HG03175 (cell line): ENCODE measurements at regions not wholly inside any gene's neighbourhood (a gene's known extent, or its start where the extent isn't known, plus 50 kb on each side); places are given as distances from the start of the nearest gene placed in this dataset.

Experiments used
- ATAC-seq: cut with Tn5 transposase; IDR thresholded peaks from one replicate; pipeline ENCODE4 v1.9.1; 2021; ENCODE audit warnings: mild to moderate bottlenecking, moderate library complexity; ENCODE audit not compliant: unreplicated experiment

DNA sequence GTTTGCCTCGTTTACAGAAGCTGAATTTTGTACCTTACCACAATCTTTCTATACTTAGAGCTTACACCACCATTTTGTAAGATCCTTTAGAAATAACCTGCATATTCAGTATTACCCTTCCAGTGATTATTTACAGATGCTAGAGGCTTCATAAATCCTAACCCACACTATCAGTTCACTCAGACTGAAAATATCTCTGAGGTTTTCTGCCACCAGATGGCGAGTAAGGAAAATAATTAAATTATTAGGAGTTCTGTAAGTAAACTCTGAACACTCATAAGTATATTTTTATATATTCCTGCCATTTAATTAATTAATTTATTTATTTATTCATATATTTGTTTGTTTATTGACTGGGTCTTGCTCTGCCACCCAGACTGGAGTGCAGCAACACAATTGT is 1635.2 kb downstream of the PLA2G4A start:
- ATAC-seq: no peak

DNA sequence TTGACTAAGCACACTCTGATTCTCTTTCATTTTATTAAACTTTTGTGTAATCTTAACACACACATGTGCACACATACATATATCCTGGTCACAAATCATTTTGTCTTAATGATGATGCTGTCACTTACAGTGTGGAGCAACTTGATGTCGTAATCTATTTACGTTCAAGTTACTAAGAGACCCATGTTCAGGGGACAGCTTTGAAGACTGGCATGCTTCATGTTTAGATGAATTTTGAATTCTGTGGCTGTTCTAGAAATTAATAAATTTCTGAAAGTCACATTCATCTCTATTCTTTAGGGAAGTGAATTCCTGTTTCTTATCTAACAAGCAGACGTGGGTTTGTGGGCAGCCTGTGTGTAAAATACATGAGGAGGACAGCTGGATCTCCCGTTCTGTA is 1637.8 kb downstream of the PLA2G4A start:
- ATAC-seq: no peak

GRCh38 chr1:188476606-188477005 is 1647.9 kb downstream of the PLA2G4A start:
- ATAC-seq: no peak

- ATAC-seq: no peak
These were observed 1660.8 kb downstream of the PLA2G4A start for GRCh38 chr1:188489336-188490112.

DNA sequence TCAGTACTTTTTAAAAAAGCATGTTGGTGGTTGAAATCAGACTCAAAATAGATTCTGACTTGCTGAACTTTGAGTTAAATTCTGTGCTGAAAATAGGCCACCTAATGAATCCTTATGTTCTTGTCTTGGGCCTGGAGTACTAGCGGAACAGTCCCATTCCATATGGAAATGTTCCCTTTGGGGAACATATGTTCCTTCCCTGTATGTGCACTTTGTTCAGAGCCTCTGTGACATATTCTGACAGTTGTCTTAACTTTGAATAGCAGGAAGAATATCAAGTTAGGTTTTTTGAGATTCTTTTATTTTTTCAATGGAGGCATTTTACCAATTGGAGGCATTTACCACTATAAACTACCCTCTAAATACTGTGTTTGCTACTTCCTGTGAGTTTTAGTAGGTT is 1667.8 kb downstream of the PLA2G4A start:
- ATAC-seq: no peak

DNA sequence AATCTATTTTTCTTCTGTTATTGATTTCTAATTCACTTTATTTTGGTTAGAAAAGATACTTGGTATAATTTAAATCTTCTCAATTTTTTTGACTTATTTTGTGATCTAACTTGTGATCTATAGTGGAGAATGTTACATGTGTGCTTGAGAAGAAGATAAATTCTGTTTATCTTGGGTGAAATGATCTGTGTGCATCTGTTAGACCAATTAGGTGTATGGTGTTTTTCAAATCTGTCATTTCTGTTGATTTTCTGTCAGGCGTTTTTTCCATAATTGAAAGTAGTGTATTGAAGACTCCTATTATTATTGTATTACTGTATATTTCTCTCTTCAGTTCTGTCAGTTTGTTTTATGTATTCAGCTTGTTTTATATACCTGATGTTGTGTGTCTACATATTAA is 1668.3 kb downstream of the PLA2G4A start:
- no peak for ATAC-seq

GRCh38 chr1:188499690-188500089 is 1670.9 kb downstream of the PLA2G4A start:
- ATAC-seq: no peak

DNA sequence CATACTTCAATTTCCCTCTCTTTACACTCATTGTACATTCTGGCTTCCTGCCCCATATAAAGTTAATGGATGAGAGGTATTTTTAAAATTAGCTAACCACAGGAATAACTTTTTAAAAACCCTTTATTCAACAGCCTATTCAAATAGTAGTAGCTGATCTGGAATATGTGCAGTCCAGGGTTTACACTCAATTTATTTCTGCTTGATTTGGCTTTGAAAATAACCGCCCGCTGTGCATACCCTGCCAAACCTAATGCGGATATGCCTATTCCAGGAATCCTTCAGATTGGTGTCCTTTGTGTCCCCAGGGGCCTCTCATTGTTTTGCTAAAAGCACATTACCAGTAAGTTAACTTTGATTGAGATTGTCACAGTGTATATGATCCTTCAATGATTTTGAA is 1686.2 kb downstream of the PLA2G4A start:
- no peak for ATAC-seq

GRCh38 chr1:188517139-188517538 is 1688.4 kb downstream of the PLA2G4A start:
- ATAC-seq: no peak

DNA sequence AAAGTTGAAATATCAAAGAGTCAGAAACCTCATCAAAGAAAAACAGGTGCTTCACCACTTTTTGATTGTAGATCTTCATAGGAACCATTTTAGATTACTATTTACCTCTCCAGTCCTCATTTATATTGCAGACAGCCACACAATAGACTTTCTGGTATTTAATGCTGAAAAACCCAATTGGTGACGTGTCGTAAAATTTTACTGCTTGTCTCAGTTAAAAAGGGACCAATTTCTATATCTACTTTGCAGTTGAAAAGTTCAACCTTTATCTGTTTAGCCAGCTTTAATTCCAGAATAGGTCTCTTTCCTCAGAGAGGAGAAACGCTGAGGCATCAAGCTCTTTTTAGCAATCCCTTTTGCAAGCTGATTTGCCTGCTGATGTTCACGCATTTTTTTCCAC is 1722.4 kb downstream of the PLA2G4A start:
- ATAC-seq: no peak

GRCh38 chr1:188557053-188557452 is 1728.3 kb downstream of the PLA2G4A start:
- ATAC-seq: no peak

DNA sequence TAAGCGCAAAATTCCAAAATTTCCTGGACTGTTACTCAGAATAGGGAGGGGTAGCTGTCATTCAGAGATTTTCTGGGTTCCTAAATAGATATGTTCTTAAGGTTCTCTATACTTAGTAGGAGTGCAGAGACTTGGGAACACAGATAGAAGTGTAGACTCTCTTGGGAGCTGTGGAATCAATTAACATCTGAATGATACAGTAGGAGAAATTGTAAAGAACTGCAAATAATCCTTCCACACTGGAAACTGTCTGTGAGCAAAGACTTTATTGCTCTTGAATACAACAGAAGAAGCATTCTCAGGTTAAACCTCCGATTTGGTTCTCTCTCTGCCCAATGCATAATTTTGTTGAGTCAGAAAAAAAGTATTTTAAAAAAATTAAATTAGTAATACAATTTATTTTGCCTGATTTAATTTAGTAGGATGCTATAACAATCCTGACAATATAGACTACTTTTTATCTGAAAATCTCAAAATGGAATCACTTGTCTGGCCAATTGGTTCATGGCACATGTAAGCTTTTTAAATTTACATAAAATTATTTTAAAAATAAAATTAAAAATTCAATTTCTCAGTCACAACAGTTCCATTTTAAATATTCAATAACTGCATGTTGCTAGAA is 1754.3 kb downstream of the PLA2G4A start:
- ATAC-seq: no peak

DNA sequence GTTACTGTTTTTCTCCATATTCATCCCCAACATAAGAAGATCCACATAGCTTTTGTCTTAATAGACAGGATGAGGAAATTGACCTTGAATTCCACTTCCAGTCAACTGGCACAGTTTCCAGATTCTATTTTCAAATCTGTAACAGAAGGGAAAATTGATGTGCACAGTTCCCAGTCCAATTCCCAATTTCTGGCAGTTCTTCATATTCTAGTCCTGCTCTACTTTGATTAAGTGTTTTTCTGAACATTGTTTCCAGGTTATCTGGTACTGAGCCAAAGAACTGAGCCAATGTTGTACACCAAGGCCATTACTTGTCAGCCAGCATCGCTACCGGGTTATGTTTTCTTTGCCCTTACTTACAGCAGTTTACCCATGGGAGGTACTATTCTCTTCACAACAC is 1755.4 kb downstream of the PLA2G4A start:
- no peak for ATAC-seq

DNA sequence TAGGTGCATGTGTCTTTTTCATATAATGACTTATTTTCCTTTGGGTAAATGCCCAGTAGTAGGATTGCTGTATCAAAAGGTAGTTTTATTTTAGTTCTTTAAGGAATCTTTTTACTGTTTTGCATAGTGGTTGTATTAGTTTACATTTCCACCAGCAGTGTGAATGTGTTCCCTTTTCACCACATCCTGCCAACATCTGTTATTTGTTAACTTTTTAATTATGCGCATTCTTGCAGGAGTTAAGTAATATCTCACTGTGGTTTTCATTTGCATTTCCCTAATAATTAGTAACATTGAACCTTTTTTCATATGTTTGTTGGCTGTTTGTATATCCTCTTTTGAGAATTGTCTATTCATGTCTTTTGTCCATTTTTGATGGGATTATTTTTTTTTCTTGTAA is 1761.9 kb downstream of the PLA2G4A start:
- ATAC-seq: no peak

DNA sequence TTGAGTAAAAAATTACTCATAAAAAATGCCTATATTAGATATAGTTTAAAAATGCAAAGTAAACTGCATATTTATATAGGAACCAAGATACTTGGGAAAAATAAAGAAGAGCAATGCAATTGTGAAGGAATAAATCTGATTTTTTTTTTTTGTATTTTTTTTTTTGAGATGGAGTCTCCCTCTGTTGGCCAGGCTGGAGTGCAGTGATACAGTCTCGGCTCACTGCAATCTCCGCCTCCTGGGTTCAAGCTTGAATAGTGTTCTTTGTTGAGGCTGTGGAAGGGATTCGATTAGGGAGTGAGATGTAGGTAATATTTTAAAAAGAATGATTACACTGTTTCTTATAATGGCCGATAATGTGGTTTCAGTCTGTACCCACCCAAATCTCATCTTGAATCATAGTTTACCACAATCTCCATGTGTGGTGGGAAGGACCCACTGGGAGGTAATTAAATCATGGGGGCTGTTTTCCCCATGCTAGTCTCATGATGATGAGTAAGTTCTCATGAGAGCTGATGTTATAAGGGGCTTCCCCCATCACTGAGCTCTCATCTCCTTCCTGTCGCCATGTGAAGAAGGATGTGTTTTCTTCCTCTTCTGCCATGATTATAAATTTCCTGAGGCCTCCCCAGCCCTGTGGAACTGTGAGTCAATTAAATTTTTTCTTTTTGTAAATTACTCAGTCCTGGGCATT is 1765.9 kb downstream of the PLA2G4A start:
- ATAC-seq: no peak

DNA sequence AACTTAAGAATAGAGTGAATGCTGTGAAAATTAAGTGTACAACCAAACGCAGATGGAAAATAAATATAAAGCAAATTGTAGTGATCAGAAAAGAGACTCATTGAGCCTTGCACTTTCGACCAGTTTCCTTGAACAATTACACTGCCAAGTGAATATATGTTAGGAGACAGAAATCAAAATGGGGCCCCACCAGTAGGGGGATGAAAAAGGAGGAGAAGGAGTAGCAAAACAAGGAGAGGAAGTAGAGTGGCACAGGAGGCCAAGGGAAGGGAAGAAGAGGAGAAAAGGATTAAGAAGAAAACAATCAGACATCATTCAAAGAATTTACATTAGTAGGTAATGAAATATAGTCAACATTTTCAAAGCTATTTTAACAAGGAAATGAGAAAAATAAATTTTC is 1770.6 kb downstream of the PLA2G4A start:
- ATAC-seq: no peak

DNA sequence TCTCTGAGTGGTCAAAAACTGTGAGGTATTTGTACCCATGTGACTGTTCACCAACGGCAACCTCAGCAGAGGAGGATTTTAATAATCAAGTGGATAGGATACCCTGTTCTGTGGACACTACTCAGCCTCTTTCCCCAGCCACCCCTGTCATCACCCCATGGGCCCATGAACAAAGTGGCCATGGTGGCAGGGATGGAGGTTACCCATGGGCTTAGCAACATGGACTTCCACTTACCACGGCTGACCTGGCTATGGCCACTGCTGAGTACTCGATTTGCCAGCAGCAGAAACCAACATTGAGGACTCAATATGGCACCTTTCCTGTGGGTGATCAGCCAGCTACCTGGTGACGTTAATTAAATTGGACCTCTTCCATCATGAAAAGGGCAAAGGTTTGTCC is 1782.7 kb downstream of the PLA2G4A start:
- no peak for ATAC-seq

- ATAC-seq: no peak
These were observed 1786.6 kb downstream of the PLA2G4A start for GRCh38 chr1:188615321-188615720.

- no peak for ATAC-seq
These were observed 1791.5 kb downstream of the PLA2G4A start for GRCh38 chr1:188620236-188620635.

DNA sequence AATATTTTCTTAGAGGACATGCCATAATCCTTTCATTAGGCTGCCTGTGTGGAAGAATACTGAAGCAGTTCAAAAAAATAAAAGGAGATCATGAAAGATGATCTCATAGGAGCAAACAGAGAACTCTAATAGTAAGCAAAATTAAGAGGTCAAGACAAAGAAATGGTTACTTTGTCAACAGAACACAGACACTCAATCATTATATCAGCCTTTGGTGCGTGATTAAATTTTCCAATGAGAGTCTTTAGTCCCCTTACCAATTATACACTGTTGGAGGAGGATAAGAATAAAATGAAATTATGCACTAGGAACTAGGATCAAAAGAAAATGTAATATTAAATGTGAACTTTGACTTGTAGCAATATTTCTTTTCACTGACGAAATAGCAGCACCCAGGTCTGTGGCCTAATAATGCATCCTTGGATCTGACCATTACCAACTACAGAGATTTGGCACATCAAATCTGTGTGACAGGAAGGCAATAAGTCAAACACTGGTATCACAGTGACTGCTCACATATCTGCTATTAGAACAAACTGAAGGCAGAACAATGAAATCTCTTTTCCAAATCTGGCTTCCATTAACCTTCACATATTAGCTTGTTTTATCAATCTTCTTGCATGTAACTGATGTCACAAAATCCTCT is 1812.9 kb downstream of the PLA2G4A start:
- ATAC-seq: no peak

DNA sequence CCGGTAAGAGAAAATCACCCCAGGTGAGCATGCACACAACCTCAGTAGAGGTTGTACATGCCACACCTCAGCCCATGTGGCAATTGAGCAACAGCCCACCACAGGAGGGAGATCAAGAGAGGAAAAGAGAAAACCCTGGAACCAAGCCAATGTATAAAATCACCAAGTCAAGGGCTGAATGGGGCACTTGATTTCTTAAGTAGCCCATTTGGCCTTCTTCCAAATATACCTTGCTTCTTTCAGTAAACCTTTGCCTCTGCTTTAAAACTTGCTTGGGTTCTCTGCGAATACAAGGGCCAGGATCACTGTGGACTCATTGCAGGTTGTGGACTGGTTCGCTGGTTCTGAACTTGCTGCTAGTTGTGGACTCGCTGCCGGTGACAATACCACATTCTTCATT is 1814.0 kb downstream of the PLA2G4A start:
- no peak for ATAC-seq

GRCh38 chr1:188652678-188653077 is 1823.9 kb downstream of the PLA2G4A start:
- ATAC-seq: no peak
